Activated CD8-positive, alpha-beta T cell treated with anti-CD3 and anti-CD28 coated beads for 36 hours (primary cell): ENCODE measurements at regions not wholly inside any gene's neighbourhood (a gene's known extent, or its start where the extent isn't known, plus 50 kb on each side); places are given as distances from the start of the nearest gene placed in this dataset.

Experiments used
- ATAC-seq: fragments of 200-7000 bp; cut with Tn5 transposase; one replicate; pipeline ENCODE4 v1.10.0; 2021; ENCODE audit warnings: mild to moderate bottlenecking, moderate library complexity
- CTCF ChIA-PET: fragments of 350-600 bp; sonication (Branson Sonifier 250); formaldehyde crosslinking; loops from one replicate; lab custom pipeline; 2021; ENCODE audit warnings: antibody characterized with exemption; lab: Charles Lee
- POLR2A ChIA-PET: fragments of 350-600 bp; sonication (Branson Sonifier 250); formaldehyde crosslinking; loops from one replicate; lab custom pipeline; 2021; ENCODE audit warnings: antibody characterized with exemption; lab: Charles Lee
- DNase-seq: peaks from one replicate; pipeline ENCODE4 v3.0.0-alpha.2; 2020
- H3K27ac Mint-ChIP-seq: one replicate; pipeline ENCODE4 v1.8.0; 2021; ENCODE audit warnings: mild to moderate bottlenecking, mixed read lengths
- H3K27me3 Mint-ChIP-seq: one replicate; pipeline ENCODE4 v1.8.0; 2021; ENCODE audit warnings: mixed read lengths
- H3K36me3 Mint-ChIP-seq: one replicate; pipeline ENCODE4 v1.8.0; 2021; ENCODE audit warnings: low read depth, mixed read lengths
- H3K4me1 Mint-ChIP-seq: one replicate; pipeline ENCODE4 v1.8.0; 2021; ENCODE audit warnings: low read depth, mixed read lengths
- H3K4me3 Mint-ChIP-seq: one replicate; pipeline ENCODE4 v1.8.0; 2021; ENCODE audit warnings: mild to moderate bottlenecking, moderate library complexity, mixed read lengths
- H3K9me3 Mint-ChIP-seq: one replicate; pipeline ENCODE4 v1.8.0; 2021; ENCODE audit warnings: mixed read lengths
- intact Hi-C: fragments of 100-400 bp; cut with micrococcal nuclease; formaldehyde crosslinking; loops from one replicate; pipeline ENCODE4 v1.10.0; 2022
- TF ChIP-seq, protein P1 (sequence below): fragments of 200-600 bp; IDR thresholded peaks from one replicate; pipeline ENCODE4 v1.8.0; 2022; ENCODE audit warnings: antibody characterized with exemption, mild to moderate bottlenecking

DNA sequence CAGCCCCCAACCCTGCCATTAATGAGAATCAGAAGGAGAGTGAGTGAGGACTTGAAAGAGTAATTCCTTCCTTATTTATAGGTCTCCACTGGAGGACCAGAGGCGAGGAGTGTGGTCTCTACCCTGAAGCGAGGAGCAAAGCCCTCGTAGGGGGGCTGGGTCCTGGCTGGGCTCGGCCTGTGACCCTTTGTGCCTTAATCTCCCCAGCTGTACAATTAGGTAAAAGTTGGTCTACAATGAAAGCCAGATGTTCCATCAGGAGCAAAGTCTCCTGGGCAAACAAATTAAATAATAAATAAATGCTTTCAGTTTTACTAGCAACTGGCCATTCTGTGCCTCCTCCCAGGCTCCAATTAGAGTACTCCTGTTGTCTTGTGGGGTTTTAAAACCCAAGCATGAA lies 523.5 kb upstream of the SALL1 start:
- ChIA-PET POLR2A (no interaction called here), CTCF (no interaction called here)
- Mint-ChIP-seq H3K4me1 (no peaks in the 10 kb centered on the region), H3K27me3 (no peaks in the 10 kb centered on the region), H3K4me3 (no peak overlapping the region), H3K36me3 (no peaks in the 10 kb centered on the region), H3K27ac (no peak overlapping the region), H3K9me3 (peaks cover 5% of the 10 kb centered on the region)
- TF ChIP-seq, protein P1, sequence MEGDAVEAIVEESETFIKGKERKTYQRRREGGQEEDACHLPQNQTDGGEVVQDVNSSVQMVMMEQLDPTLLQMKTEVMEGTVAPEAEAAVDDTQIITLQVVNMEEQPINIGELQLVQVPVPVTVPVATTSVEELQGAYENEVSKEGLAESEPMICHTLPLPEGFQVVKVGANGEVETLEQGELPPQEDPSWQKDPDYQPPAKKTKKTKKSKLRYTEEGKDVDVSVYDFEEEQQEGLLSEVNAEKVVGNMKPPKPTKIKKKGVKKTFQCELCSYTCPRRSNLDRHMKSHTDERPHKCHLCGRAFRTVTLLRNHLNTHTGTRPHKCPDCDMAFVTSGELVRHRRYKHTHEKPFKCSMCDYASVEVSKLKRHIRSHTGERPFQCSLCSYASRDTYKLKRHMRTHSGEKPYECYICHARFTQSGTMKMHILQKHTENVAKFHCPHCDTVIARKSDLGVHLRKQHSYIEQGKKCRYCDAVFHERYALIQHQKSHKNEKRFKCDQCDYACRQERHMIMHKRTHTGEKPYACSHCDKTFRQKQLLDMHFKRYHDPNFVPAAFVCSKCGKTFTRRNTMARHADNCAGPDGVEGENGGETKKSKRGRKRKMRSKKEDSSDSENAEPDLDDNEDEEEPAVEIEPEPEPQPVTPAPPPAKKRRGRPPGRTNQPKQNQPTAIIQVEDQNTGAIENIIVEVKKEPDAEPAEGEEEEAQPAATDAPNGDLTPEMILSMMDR, result no peak
- DNase-seq, result no peak
- intact Hi-C loops, result no loop called here
- ATAC-seq, result no peak

DNA sequence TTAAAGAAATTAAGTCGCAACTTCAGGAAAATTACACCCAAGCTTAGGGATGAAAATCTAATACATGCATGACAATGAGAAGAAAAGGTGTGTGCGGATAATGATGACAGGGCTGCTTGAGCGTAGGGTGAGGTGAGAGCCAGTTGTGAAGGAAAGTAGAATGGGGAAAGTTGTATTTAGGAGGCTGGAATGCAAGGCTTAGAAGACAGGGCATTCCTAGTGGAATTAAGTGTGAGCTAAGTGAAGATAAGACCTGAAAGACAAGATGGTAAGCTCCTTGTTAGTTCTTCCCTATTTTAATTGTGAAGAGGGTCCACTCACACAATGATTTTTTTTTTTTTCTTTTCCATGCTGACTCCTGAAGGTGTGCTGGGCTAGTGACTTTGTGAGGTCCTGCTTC lies 519.5 kb upstream of the SALL1 start:
- POLR2A ChIA-PET, result no interaction called here
- H3K9me3 Mint-ChIP-seq, result peaks cover 9% of the 10 kb centered on the region
- intact Hi-C loops, result no loop called here

DNA sequence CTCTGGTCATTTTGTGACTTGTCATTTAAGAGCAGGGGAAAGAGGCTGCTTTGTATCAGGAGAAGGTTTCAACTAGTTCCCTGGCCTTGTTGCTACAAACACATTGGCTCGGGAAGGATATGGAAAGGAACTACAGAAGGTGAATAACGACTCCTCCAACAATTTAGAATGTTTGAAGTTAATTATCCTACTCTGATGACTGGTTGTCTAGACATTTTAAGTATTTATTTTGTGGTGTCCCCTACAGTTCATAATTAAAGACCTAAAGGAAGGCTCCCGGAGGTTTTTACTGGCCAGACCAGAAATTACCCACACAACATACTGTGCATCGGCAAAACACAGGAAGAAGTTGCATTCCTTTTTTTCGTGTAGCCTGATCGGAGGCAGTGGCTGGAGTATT lies 515.8 kb upstream of the SALL1 start:
- no peaks in the 10 kb centered on the region for H3K36me3 Mint-ChIP-seq

More for the DNA sequence above, 519.5 kb upstream of the SALL1 start:
- no peak overlapping the region for H3K27ac Mint-ChIP-seq
- no peak for ATAC-seq
- TF ChIP-seq, protein P1, result no peak
- no peak overlapping the region for H3K4me3 Mint-ChIP-seq
- no peaks in the 10 kb centered on the region for H3K36me3 Mint-ChIP-seq
- CTCF ChIA-PET, result no interaction called here
- H3K4me1 Mint-ChIP-seq, result no peaks in the 10 kb centered on the region
- no peak for DNase-seq
- H3K27me3 Mint-ChIP-seq, result peaks cover 3% of the 10 kb centered on the region

DNA sequence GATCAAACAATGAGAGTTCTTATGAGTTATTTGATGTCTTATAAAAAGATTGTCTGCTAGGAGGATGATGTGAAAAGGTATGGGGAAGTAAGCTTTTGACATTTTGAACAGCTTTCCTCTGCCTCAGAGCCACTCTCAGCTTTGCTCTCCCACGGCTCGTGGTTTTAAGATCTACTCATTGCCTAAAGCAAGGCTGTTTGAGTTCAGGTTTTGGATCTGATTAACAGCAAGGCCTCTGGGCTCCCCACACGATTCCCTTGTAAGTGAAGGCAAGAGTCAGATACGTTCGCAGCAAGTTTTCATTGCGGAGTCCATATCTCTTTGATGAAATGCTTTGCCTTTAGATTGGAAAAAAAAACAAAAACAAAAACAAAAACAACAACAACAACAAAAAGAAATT lies 515.0 kb upstream of the SALL1 start:
- Mint-ChIP-seq H3K9me3 (peaks cover 13% of the 10 kb centered on the region), H3K4me1 (no peaks in the 10 kb centered on the region), H3K27ac (no peak overlapping the region), H3K4me3 (no peak overlapping the region), H3K27me3 (peaks cover 3% of the 10 kb centered on the region), H3K36me3 (no peaks in the 10 kb centered on the region)
- intact Hi-C loops, result no loop called here
- TF ChIP-seq, protein P1, result no peak
- CTCF ChIA-PET, result interaction anchor here (1.1 kb wide), 1 partner anchor 9 kb away, joined by 3 read pairs; no protein-coding TSS in a partner anchor
- DNase-seq (no peak), ATAC-seq (no peak)
- POLR2A ChIA-PET, result no interaction called here

More for the DNA sequence above, 515.8 kb upstream of the SALL1 start:
- POLR2A ChIA-PET, result no interaction called here
- CTCF ChIA-PET, result interaction anchor here (1.1 kb wide), 1 partner anchor 10 kb away, joined by 3 read pairs; no protein-coding TSS in a partner anchor
- Mint-ChIP-seq H3K27ac (no peak overlapping the region), H3K4me1 (no peaks in the 10 kb centered on the region), H3K9me3 (peaks cover 13% of the 10 kb centered on the region), H3K27me3 (peaks cover 3% of the 10 kb centered on the region), H3K4me3 (no peak overlapping the region)
- ATAC-seq (no peak), DNase-seq (no peak)
- intact Hi-C loops, result no loop called here
- TF ChIP-seq, protein P1, result no peak

DNA sequence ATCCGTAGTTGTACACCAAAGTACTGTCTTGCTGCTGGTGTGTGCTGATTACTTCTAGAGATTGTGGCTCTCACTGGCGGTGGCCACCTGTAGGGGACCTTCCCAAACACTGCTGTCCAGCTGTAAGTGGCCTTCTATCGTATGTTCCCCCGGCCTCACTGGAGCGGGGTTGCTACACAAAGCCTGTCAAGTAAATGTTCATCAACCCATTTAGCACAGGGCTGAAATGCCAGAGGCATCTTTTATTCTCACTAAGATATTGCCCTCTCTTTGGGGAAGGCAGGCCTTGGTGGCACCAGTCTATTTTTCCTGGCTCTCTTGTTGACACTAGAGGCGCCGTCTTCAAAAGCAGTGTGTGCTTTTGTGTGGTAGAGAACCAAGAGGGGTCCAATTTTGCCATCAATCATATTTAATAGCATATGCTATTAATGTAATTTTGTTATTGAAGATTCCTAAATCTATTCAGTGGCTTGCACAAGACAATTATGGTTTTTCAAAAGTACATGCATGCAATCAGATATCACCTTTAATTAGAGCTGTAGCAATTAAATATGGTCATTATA lies 514.4 kb upstream of the SALL1 start:
- ATAC-seq, result no peak
- intact Hi-C loops, result no loop called here
- Mint-ChIP-seq H3K4me1 (no peaks in the 10 kb centered on the region), H3K4me3 (no peak overlapping the region), H3K27me3 (peaks cover 3% of the 10 kb centered on the region), H3K27ac (no peak overlapping the region), H3K36me3 (no peaks in the 10 kb centered on the region), H3K9me3 (peaks cover 13% of the 10 kb centered on the region)
- CTCF ChIA-PET, result interaction anchor here (1.1 kb wide), 1 partner anchor 9 kb away, joined by 3 read pairs; no protein-coding TSS in a partner anchor
- POLR2A ChIA-PET, result no interaction called here
- TF ChIP-seq, protein P1, result no peak
- no peak for DNase-seq
